Inferior parietal cortex (tissue), 1 donor: ENCODE measurements at regions not wholly inside any gene's neighbourhood (a gene's known extent, or its start where the extent isn't known, plus 50 kb on each side); places are given as distances from the start of the nearest gene placed in this dataset.
"Not testable (repeated sequence)": the region's sequence is repeated elsewhere in the genome, so short reads cannot be mapped to it uniquely, and the experiment has no call there.

Experiments
- DNase-seq: peaks from one replicate; pipeline ENCODE4 v3.0.0-alpha.2; 2016; ENCODE audit errors: extremely low spot score

- no peak for DNase-seq
Measured at GRCh38 chr12:67534681-67535080, 113.9 kb upstream of the DYRK2 start.

GRCh38 chr12:67535176-67535575, 113.4 kb upstream of the DYRK2 start:
- DNase-seq, result no peak

- DNase-seq, result no peak
Measured at GRCh38 chr12:67535971-67536370, 112.6 kb upstream of the DYRK2 start.

GRCh38 chr12:67539329-67539728, 109.2 kb upstream of the DYRK2 start:
- DNase-seq, result no peak

GRCh38 chr12:67539946-67540345, 108.6 kb upstream of the DYRK2 start:
- DNase-seq, result no peak

- DNase-seq, result no peak
Measured at GRCh38 chr12:67540920-67541624, 107.5 kb upstream of the DYRK2 start.

- DNase-seq, result no peak
Measured at GRCh38 chr12:67541625-67541991, 106.9 kb upstream of the DYRK2 start.

GRCh38 chr12:67543021-67543770, 105.3 kb upstream of the DYRK2 start:
- DNase-seq, result no peak

GRCh38 chr12:67545298-67545697, 103.2 kb upstream of the DYRK2 start:
- DNase-seq, result no peak

- DNase-seq, result no peak
Measured at GRCh38 chr12:67546746-67547145, 101.8 kb upstream of the DYRK2 start.

GRCh38 chr12:67555075-67555717, 93.3 kb upstream of the DYRK2 start:
- not testable (repeated sequence) for DNase-seq

GRCh38 chr12:67558775-67559174, 89.8 kb upstream of the DYRK2 start:
- DNase-seq, result no peak

- no peak for DNase-seq
Measured at GRCh38 chr12:67559751-67560150, 88.8 kb upstream of the DYRK2 start.

- no peak for DNase-seq
Measured at GRCh38 chr12:67562513-67563287, 85.8 kb upstream of the DYRK2 start.

GRCh38 chr12:67568055-67568454, 80.5 kb upstream of the DYRK2 start:
- no peak for DNase-seq

- no peak for DNase-seq
Measured at GRCh38 chr12:67572492-67572891, 76.1 kb upstream of the DYRK2 start.

GRCh38 chr12:67573566-67573965, 75.0 kb upstream of the DYRK2 start:
- DNase-seq, result no peak

- no peak for DNase-seq
Measured at GRCh38 chr12:67578976-67579661, 69.4 kb upstream of the DYRK2 start.

- DNase-seq, result no peak
Measured at GRCh38 chr12:67579662-67580003, 68.9 kb upstream of the DYRK2 start.

GRCh38 chr12:67582238-67582834, 66.2 kb upstream of the DYRK2 start:
- DNase-seq, result no peak

GRCh38 chr12:67582844-67583243, 65.7 kb upstream of the DYRK2 start:
- no peak for DNase-seq
